Endothelial cell of umbilical vein (primary cell): ENCODE measurements at regions not wholly inside any gene's neighbourhood (a gene's known extent, or its start where the extent isn't known, plus 50 kb on each side); places are given as distances from the start of the nearest gene placed in this dataset.

Experiments
- BruUV-seq: library from RNA; stranded (reverse); fragments of 400-500 nt; replicated peaks from 2 replicates; lab custom pipeline; 2021; lab: Mats Ljungman, UMichigan
- CTCF ChIA-PET: fragments of 300-600, 350-600 bp; sonication (Branson Sonifier 250); formaldehyde crosslinking; loops from one replicate; lab custom pipeline; 2021; ENCODE audit warnings: antibody characterized with exemption, inconsistent platforms; lab: Charles Lee
- POLR2A ChIA-PET: fragments of 300-600, 350-600 bp; sonication (Branson Sonifier 250); formaldehyde crosslinking; loops from one replicate; lab custom pipeline; 2021; ENCODE audit warnings: antibody characterized with exemption, inconsistent platforms; lab: Charles Lee
- DNase-seq: peaks from one replicate; pipeline ENCODE4 v3.0.0-alpha.2; 2011; ENCODE audit warnings: low read depth, low spot score
- FAIRE-seq: peaks from 2 replicates; lab custom pipeline; 2011; peaks lifted over from hg19 to GRCh38; lab: Jason Lieb, UNC
- H2AFZ ChIP-seq: 2 replicates; pipeline ENCODE4 v1.6.0; 2012; ENCODE audit warnings: low read depth, low read length, control low read depth, inconsistent platforms
- H3K27ac ChIP-seq: 2 replicates; pipeline ENCODE4 v1.5.1; 2011; ENCODE audit warnings: low read depth, mild to moderate bottlenecking, control low read depth, low read length, moderate library complexity; ENCODE audit not compliant: insufficient read depth
- H3K27me3 ChIP-seq, 2 experiments: 2 replicates each; pipeline versions ENCODE4 v1.6.0 to v1.6.1; 2011; ENCODE audit warnings: low read length in 2 of 2, mixed read lengths in 1 of 2; ENCODE audit not compliant: control insufficient read depth in 2 of 2, insufficient read depth in 2 of 2
- H3K36me3 ChIP-seq, 2 experiments: 2 replicates in 1 of 2; 3 replicates in 1 of 2; pipeline ENCODE4 v1.5.1; 2011; ENCODE audit warnings: low read length in 2 of 2, mild to moderate bottlenecking in 1 of 2, moderate library complexity in 1 of 2; ENCODE audit not compliant: control insufficient read depth in 2 of 2, insufficient read depth in 2 of 2; ENCODE audit errors: extremely low read depth in 1 of 2
- H3K4me1 ChIP-seq: 3 replicates; pipeline ENCODE4 v1.5.1; 2011; ENCODE audit warnings: mild to moderate bottlenecking, low read length; ENCODE audit not compliant: control insufficient read depth, insufficient read depth; ENCODE audit errors: extremely low read depth
- H3K4me2 ChIP-seq: 2 replicates; pipeline ENCODE4 v1.6.1; 2011; ENCODE audit warnings: low read length, control low read depth, mixed read lengths; ENCODE audit not compliant: insufficient read depth
- H3K4me3 ChIP-seq, 3 experiments: fragments of 200-600 bp in 1 of 3; sonication (generic), shearing (Covaris generic) in 1 of 3; replicated peaks in 1 of 3; 2 replicates each; pipeline ENCODE4 v1.5.1; 2011 to 2016; ENCODE audit warnings: control low read depth in 3 of 3, low read length in 3 of 3, mild to moderate bottlenecking in 2 of 3, inconsistent platforms in 1 of 3, low read depth in 1 of 3, moderate library complexity in 1 of 3; ENCODE audit not compliant: insufficient read depth in 1 of 3
- H3K79me2 ChIP-seq: 2 replicates; pipeline ENCODE4 v1.6.0; 2012; ENCODE audit warnings: low read length, inconsistent platforms; ENCODE audit not compliant: control insufficient read depth, insufficient read depth
- H3K9ac ChIP-seq: replicated peaks from 2 replicates; pipeline ENCODE3; 2011; ENCODE audit warnings: low read length, control low read depth; ENCODE audit not compliant: insufficient read depth; ENCODE audit errors: extremely low read depth
- H3K9me1 ChIP-seq: replicated peaks from 3 replicates; pipeline ENCODE4 v1.6.0; 2011; ENCODE audit warnings: mild to moderate bottlenecking, low read length; ENCODE audit not compliant: control insufficient read depth, insufficient read depth; ENCODE audit errors: extremely low read depth
- H3K9me3 ChIP-seq: replicated peaks from 2 replicates; pipeline ENCODE4 v1.5.1; 2012; ENCODE audit warnings: low read length, inconsistent platforms; ENCODE audit not compliant: control insufficient read depth, insufficient read depth
- H4K20me1 ChIP-seq: replicated peaks from 2 replicates; pipeline ENCODE3; 2011; ENCODE audit warnings: mild to moderate bottlenecking, low read length; ENCODE audit not compliant: control insufficient read depth, insufficient read depth; ENCODE audit errors: extremely low read depth
- FOS ChIP-seq: IDR thresholded peaks from 2 replicates; pipeline ENCODE4 v1.6.1; 2011; ENCODE audit warnings: mild to moderate bottlenecking, low read length, moderate library complexity, borderline replicate concordance; ENCODE audit not compliant: insufficient read depth
- GATA2 ChIP-seq: IDR thresholded peaks from 2 replicates; pipeline ENCODE4 v1.7.0; 2011; ENCODE audit warnings: low read depth, mild to moderate bottlenecking, moderate library complexity, mixed read lengths, low read length; ENCODE audit not compliant: insufficient read length, insufficient read depth
- MYC ChIP-seq: IDR thresholded peaks from one replicate; pipeline ENCODE4 v1.6.1; 2011; ENCODE audit warnings: mild to moderate bottlenecking, low read depth, low read length
- POLR2A ChIP-seq: IDR thresholded peaks from 2 replicates; pipeline ENCODE4 v1.6.1; 2012; ENCODE audit warnings: low read depth, mild to moderate bottlenecking, control low read depth, low read length
- POLR2AphosphoS5 ChIP-seq: IDR thresholded peaks from 2 replicates; pipeline ENCODE4 v1.6.1; 2012; ENCODE audit warnings: low read depth, mild to moderate bottlenecking, control low read depth, low read length, moderate library complexity; ENCODE audit not compliant: insufficient read depth
- dilution Hi-C: fragments of 300-500 bp; cut with MboI; formaldehyde crosslinking; loops from one replicate; pipeline ENCODE4 v1.15.0; 2019; ENCODE audit warnings: low sequenced_read_pairs; ENCODE audit not compliant: extremely low pct_ligation_motif_present
- intact Hi-C: fragments of 100-400 bp; cut with micrococcal nuclease; formaldehyde crosslinking; loops from one replicate; pipeline ENCODE4 v1.10.0; 2022
- TF ChIP-seq, protein P1 (sequence below), 2 donors: IDR thresholded peaks; 1 replicate in 1 of 2; 2 replicates in 1 of 2; pipeline ENCODE4 v1.5.1; 2011; ENCODE audit warnings: low read length in 2 of 2, mild to moderate bottlenecking in 2 of 2, moderate library complexity in 2 of 2, control low read depth in 1 of 2, inconsistent platforms in 1 of 2, low read depth in 1 of 2; ENCODE audit not compliant: insufficient read depth in 1 of 2; ENCODE audit errors: extremely low read depth in 1 of 2
- TF ChIP-seq, protein P2 (sequence below): IDR thresholded peaks from 2 replicates; pipeline ENCODE4 v1.6.1; 2011; ENCODE audit not compliant: insufficient read depth, insufficient read length

DNA sequence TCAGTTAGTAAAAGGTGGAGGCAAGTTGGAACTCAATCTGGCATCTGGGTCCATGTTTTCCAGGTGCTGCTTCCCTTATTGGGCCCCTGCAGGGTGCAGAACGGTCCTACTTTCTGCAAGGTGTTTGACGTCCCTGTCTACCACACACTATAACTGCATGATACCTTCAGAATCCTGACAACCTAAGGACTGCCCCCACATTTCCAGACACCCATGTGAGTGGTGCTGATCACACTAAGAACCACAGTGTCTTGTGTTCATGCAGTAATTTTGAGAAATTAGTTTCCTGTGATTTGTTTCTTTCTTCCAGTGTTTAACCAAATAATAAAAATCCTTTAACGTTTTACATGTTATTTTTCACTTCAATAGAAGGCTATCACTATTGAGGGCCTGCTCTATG is 121.1 kb upstream of the MDM1 start:
- Histone ChIP-seq H3K27me3 (peaks cover 0 to 4% of the 10 kb centered on the region in 2 experiments), H3K4me2 (no peak overlapping the region), H3K9me3 (no peaks in the 10 kb centered on the region), H2AFZ (no peak overlapping the region), H3K9ac (no peak overlapping the region), H3K36me3 (no peaks in the 10 kb centered on the region), H4K20me1 (no peaks in the 10 kb centered on the region), H3K9me1 (no peaks in the 10 kb centered on the region), H3K4me1 (peaks cover 18% of the 10 kb centered on the region), H3K4me3 (no peak overlapping the region), H3K79me2 (no peaks in the 10 kb centered on the region), H3K27ac (no peak overlapping the region)
- FAIRE-seq = no peak
- intact Hi-C loops = no loop called here
- no peak for DNase-seq
- TF ChIP-seq POLR2A = no peak
- TF ChIP-seq, protein P1, sequence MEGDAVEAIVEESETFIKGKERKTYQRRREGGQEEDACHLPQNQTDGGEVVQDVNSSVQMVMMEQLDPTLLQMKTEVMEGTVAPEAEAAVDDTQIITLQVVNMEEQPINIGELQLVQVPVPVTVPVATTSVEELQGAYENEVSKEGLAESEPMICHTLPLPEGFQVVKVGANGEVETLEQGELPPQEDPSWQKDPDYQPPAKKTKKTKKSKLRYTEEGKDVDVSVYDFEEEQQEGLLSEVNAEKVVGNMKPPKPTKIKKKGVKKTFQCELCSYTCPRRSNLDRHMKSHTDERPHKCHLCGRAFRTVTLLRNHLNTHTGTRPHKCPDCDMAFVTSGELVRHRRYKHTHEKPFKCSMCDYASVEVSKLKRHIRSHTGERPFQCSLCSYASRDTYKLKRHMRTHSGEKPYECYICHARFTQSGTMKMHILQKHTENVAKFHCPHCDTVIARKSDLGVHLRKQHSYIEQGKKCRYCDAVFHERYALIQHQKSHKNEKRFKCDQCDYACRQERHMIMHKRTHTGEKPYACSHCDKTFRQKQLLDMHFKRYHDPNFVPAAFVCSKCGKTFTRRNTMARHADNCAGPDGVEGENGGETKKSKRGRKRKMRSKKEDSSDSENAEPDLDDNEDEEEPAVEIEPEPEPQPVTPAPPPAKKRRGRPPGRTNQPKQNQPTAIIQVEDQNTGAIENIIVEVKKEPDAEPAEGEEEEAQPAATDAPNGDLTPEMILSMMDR (IDR thresholded peaks at IDR 0.05; ENCODE audit: extremely low read depth in 1 of 2, insufficient read depth in 1 of 2, low read depth in 1 of 2, low read length in 2 of 2) = no peak
- TF ChIP-seq MYC = no peak
- TF ChIP-seq GATA2 = no peak
- TF ChIP-seq FOS = no peak
- no peak for TF ChIP-seq POLR2AphosphoS5
- TF ChIP-seq, protein P2, sequence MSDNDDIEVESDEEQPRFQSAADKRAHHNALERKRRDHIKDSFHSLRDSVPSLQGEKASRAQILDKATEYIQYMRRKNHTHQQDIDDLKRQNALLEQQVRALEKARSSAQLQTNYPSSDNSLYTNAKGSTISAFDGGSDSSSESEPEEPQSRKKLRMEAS = no peak
- dilution Hi-C loops = no loop called here
- CTCF ChIA-PET = no interaction called here
- POLR2A ChIA-PET = no interaction called here
- no TSS peak for BruUV-seq
